8988T (cell line): ENCODE measurements at regions not wholly inside any gene's neighbourhood (a gene's known extent, or its start where the extent isn't known, plus 50 kb on each side); places are given as distances from the start of the nearest gene placed in this dataset.
"Not testable (repeated sequence)": the region's sequence is repeated elsewhere in the genome, so short reads cannot be mapped to it uniquely, and the experiment has no call there.

Experiments
- DNase-seq: peaks from one replicate; pipeline ENCODE4 v3.0.0; 2011

- DNase-seq, result no peak
Observed at GRCh38 chr13:50277906-50278305, 262.7 kb downstream of the KCNRG start.

GRCh38 chr13:50280441-50280937, 265.2 kb downstream of the KCNRG start:
- DNase-seq, result no peak

GRCh38 chr13:50282016-50282415, 266.8 kb downstream of the KCNRG start:
- no peak for DNase-seq

GRCh38 chr13:50283017-50283416, 267.8 kb downstream of the KCNRG start:
- DNase-seq, result no peak

GRCh38 chr13:50284540-50284939, 269.3 kb downstream of the KCNRG start:
- DNase-seq, result no peak

- no peak for DNase-seq
Observed at GRCh38 chr13:50285283-50285682, 270.0 kb downstream of the KCNRG start.

- no peak for DNase-seq
Observed at GRCh38 chr13:50286324-50286723, 271.1 kb downstream of the KCNRG start.

- DNase-seq, result no peak
Observed at GRCh38 chr13:50290186-50290585, 274.9 kb downstream of the KCNRG start.

- no peak for DNase-seq
Observed at GRCh38 chr13:50291611-50292010, 276.4 kb downstream of the KCNRG start.

GRCh38 chr13:50292081-50292480, 276.8 kb downstream of the KCNRG start:
- DNase-seq, result no peak

- DNase-seq, result not testable (repeated sequence)
Observed at GRCh38 chr13:50294425-50294824, 279.2 kb downstream of the KCNRG start.

GRCh38 chr13:50299546-50300249, 284.5 kb downstream of the KCNRG start:
- no peak for DNase-seq

- DNase-seq, result no peak
Observed at GRCh38 chr13:50303963-50304721, 288.9 kb downstream of the KCNRG start.

GRCh38 chr13:50306156-50306555, 290.9 kb downstream of the KCNRG start:
- no peak for DNase-seq

GRCh38 chr13:50309318-50309717, 294.1 kb downstream of the KCNRG start:
- no peak for DNase-seq

- no peak for DNase-seq
Observed at GRCh38 chr13:50309882-50310594, 294.8 kb downstream of the KCNRG start.

GRCh38 chr13:50310734-50311133, 295.5 kb downstream of the KCNRG start:
- DNase-seq, result no peak

- no peak for DNase-seq
Observed at GRCh38 chr13:50318887-50319286, 303.6 kb downstream of the KCNRG start.

- DNase-seq, result no peak
Observed at GRCh38 chr13:50319635-50320255, 304.5 kb downstream of the KCNRG start.

GRCh38 chr13:50320271-50320862, 305.1 kb downstream of the KCNRG start:
- DNase-seq, result no peak

GRCh38 chr13:50322006-50322405, 306.8 kb downstream of the KCNRG start:
- DNase-seq, result no peak

GRCh38 chr13:50323440-50324065, 308.3 kb downstream of the KCNRG start:
- no peak for DNase-seq
